HUES6 (cell line): ENCODE measurements at regions not wholly inside any gene's neighbourhood (a gene's known extent, or its start where the extent isn't known, plus 50 kb on each side); places are given as distances from the start of the nearest gene placed in this dataset.

Source experiments
- H3K27ac ChIP-seq: 2 replicates; pipeline ENCODE4 v1.7.0; 2013; ENCODE audit warnings: low read depth, mild to moderate bottlenecking, low read length, inconsistent platforms
- H3K27me3 ChIP-seq: 2 replicates; pipeline ENCODE4 v1.6.1; 2013; ENCODE audit warnings: low read length; ENCODE audit not compliant: control insufficient read depth, insufficient read depth
- H3K36me3 ChIP-seq: 2 replicates; pipeline ENCODE4 v1.6.1; 2013; ENCODE audit warnings: low read length; ENCODE audit not compliant: control insufficient read depth, insufficient read depth
- H3K4me1 ChIP-seq: 2 replicates; pipeline ENCODE4 v1.6.1; 2013; ENCODE audit warnings: low read length; ENCODE audit not compliant: control insufficient read depth, insufficient read depth
- H3K4me3 ChIP-seq: 2 replicates; pipeline ENCODE4 v1.5.1; 2013; ENCODE audit warnings: low read depth, low read length
- H3K9ac ChIP-seq: one replicate; pipeline ENCODE4 v1.6.1; 2013; ENCODE audit warnings: mild to moderate bottlenecking, low read length
- H3K9me3 ChIP-seq: 2 replicates; pipeline ENCODE4 v1.6.1; 2013; ENCODE audit warnings: low read depth, low read length; ENCODE audit not compliant: control insufficient read depth, insufficient read depth

GRCh38 chr22:27494785-27495184 is 306.8 kb downstream of the MN1 start:
- H3K36me3 ChIP-seq = no peaks in the 10 kb centered on the region
- H3K27me3 ChIP-seq = no peaks in the 10 kb centered on the region
- no peak overlapping the region for H3K27ac ChIP-seq
- no peak overlapping the region for H3K4me3 ChIP-seq
- peaks cover 27% of the 10 kb centered on the region for H3K9me3 ChIP-seq
- H3K4me1 ChIP-seq = peaks cover 11% of the 10 kb centered on the region; the same call in 1 of the 2 replicates
- H3K9ac ChIP-seq = no peak overlapping the region

- Histone ChIP-seq H3K27me3 (no peaks in the 10 kb centered on the region), H3K36me3 (no peaks in the 10 kb centered on the region), H3K9me3 (peaks cover 27% of the 10 kb centered on the region), H3K4me1 (peaks cover 11% of the 10 kb centered on the region; the same call in 1 of the 2 replicates), H3K4me3 (no peak overlapping the region), H3K9ac (no peak overlapping the region), H3K27ac (no peak overlapping the region)
Measured at GRCh38 chr22:27495325-27495724, 306.2 kb downstream of the MN1 start.

- peaks cover 11% of the 10 kb centered on the region; the same call in 1 of the 2 replicates for H3K4me1 ChIP-seq
- no peak overlapping the region for H3K4me3 ChIP-seq
- peaks cover 3% of the 10 kb centered on the region; the same call in 1 of the 2 replicates for H3K27me3 ChIP-seq
- H3K9me3 ChIP-seq = peaks cover 7% of the 10 kb centered on the region; the same call in 1 of the 2 replicates
- H3K9ac ChIP-seq = no peak overlapping the region
- H3K27ac ChIP-seq = no peak overlapping the region
- H3K36me3 ChIP-seq = no peaks in the 10 kb centered on the region
Measured at GRCh38 chr22:27499121-27499520, 302.4 kb downstream of the MN1 start.

GRCh38 chr22:27501191-27501936 is 300.2 kb downstream of the MN1 start:
- Histone ChIP-seq H3K9me3 (peaks cover 7% of the 10 kb centered on the region; the same call in 1 of the 2 replicates), H3K27ac (no peak overlapping the region), H3K9ac (no peak overlapping the region), H3K4me3 (no peak overlapping the region), H3K4me1 (no peaks in the 10 kb centered on the region), H3K27me3 (peaks cover 14% of the 10 kb centered on the region), H3K36me3 (no peaks in the 10 kb centered on the region)

GRCh38 chr22:27502327-27502726 is 299.2 kb downstream of the MN1 start:
- Histone ChIP-seq H3K27ac (no peak overlapping the region), H3K27me3 (peaks cover 14% of the 10 kb centered on the region), H3K36me3 (no peaks in the 10 kb centered on the region), H3K9ac (no peak overlapping the region), H3K9me3 (peaks cover 7% of the 10 kb centered on the region; the same call in 1 of the 2 replicates), H3K4me3 (no peak overlapping the region), H3K4me1 (no peaks in the 10 kb centered on the region)

GRCh38 chr22:27504360-27505253 is 296.9 kb downstream of the MN1 start:
- Histone ChIP-seq H3K9ac (no peak overlapping the region), H3K4me1 (no peaks in the 10 kb centered on the region), H3K9me3 (peaks cover 7% of the 10 kb centered on the region; the same call in 1 of the 2 replicates), H3K4me3 (no peak overlapping the region), H3K27ac (no peak overlapping the region), H3K36me3 (no peaks in the 10 kb centered on the region), H3K27me3 (peaks cover 19% of the 10 kb centered on the region)

- Histone ChIP-seq H3K9me3 (peaks cover 7% of the 10 kb centered on the region; the same call in 1 of the 2 replicates), H3K27me3 (peaks cover 19% of the 10 kb centered on the region), H3K36me3 (no peaks in the 10 kb centered on the region)
Measured at GRCh38 chr22:27507111-27507611, 294.4 kb downstream of the MN1 start.

GRCh38 chr22:27507935-27508526 is 293.5 kb downstream of the MN1 start:
- Histone ChIP-seq H3K4me3 (no peak overlapping the region), H3K9me3 (peaks cover 7% of the 10 kb centered on the region; the same call in 1 of the 2 replicates), H3K36me3 (no peaks in the 10 kb centered on the region), H3K27ac (no peak overlapping the region), H3K27me3 (peaks cover 19% of the 10 kb centered on the region), H3K4me1 (no peaks in the 10 kb centered on the region), H3K9ac (no peak overlapping the region)

More at GRCh38 chr22:27507111-27507611, 294.4 kb downstream of the MN1 start:
- no peak overlapping the region for H3K9ac ChIP-seq
- H3K4me1 ChIP-seq = no peaks in the 10 kb centered on the region
- H3K27ac ChIP-seq = no peak overlapping the region
- no peak overlapping the region for H3K4me3 ChIP-seq

GRCh38 chr22:27509132-27509920 is 292.2 kb downstream of the MN1 start:
- Histone ChIP-seq H3K9me3 (no peaks in the 10 kb centered on the region), H3K9ac (no peak overlapping the region), H3K36me3 (no peaks in the 10 kb centered on the region), H3K27me3 (peaks cover 16% of the 10 kb centered on the region), H3K27ac (no peak overlapping the region), H3K4me3 (no peak overlapping the region), H3K4me1 (no peaks in the 10 kb centered on the region)

- no peak overlapping the region for H3K27ac ChIP-seq
- H3K9ac ChIP-seq = no peak overlapping the region
- H3K27me3 ChIP-seq = peaks cover 11% of the 10 kb centered on the region
- no peaks in the 10 kb centered on the region for H3K4me1 ChIP-seq
- H3K9me3 ChIP-seq = no peaks in the 10 kb centered on the region
- H3K36me3 ChIP-seq = no peaks in the 10 kb centered on the region
- no peak overlapping the region for H3K4me3 ChIP-seq
Measured at GRCh38 chr22:27510024-27510423, 291.5 kb downstream of the MN1 start.
